ENCODE measurements at regions not wholly inside any gene's neighbourhood (a gene's known extent, or its start where the extent isn't known, plus 50 kb on each side); places are given as distances from the start of the nearest gene placed in this dataset.

- 55 to 78% (median 67%) methylated on average over 3 of the region's 3 CpGs for WGBS, 5 donors
- Histone ChIP-seq H3K9me3 (peaks cover 0 to 14% (median 9%) of the 10 kb centered on the region in 8 donors), H3K4me1 (no peaks in the 10 kb centered on the region), H3K27ac (no peak overlapping the region), H3K36me3 (no peaks in the 10 kb centered on the region), H3K4me3 (no peak overlapping the region), H3K27me3 (replicated peaks in 1 of 7) (no peaks in the 10 kb centered on the region)
- no peak for TF ChIP-seq POLR2A (IDR thresholded peaks at IDR 0.05)
- TF ChIP-seq POLR2AphosphoS5 (IDR thresholded peaks at IDR 0.05): no peak
- TF ChIP-seq CTCF (IDR thresholded peaks at IDR 0.05 in 8 of 11, conservative IDR thresholded peaks at IDR 0.05 in 3 of 11): no peak
- intact Hi-C loops (cut with DNase I; ENCODE audit: low total_unique reads): no loop called here
- DNase-seq: no peak
Observed at GRCh38 chr5:156273325-156273724, 53.6 kb upstream of the SGCD start.

DNA sequence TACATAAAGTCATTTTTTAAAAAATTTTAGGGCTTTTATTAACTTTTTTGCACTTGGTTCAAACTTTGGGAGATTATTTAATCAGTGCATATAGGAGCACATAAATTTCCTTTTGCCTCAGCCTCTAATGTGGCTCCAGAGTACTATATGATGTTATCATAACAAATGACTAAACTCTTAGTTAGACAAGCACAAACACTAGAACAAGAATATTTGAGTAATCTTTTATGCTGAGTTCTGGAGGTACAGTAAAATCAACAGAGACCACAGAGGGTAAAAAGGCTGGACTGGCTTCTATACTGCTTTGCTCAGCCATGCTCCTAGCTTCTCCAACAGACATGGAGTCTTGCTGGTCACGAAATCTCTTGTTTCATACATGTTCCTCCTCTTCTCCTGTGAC is 52.5 kb upstream of the SGCD start:
- peaks cover 0 to 12% (median 8%) of the 10 kb centered on the region in 8 donors for H3K9me3 ChIP-seq
- no peak overlapping the region for H3K27ac ChIP-seq
- no peak for TF ChIP-seq CTCF (IDR thresholded peaks at IDR 0.05 in 8 of 11, conservative IDR thresholded peaks at IDR 0.05 in 3 of 11)
- no peak for TF ChIP-seq POLR2AphosphoS5 (IDR thresholded peaks at IDR 0.05)
- TF ChIP-seq POLR2A (IDR thresholded peaks at IDR 0.05): no peak
- 41 to 71% (median 58%) methylated on average over 1 of the region's 1 CpG for WGBS, 5 donors
- H3K4me3 ChIP-seq: no peak overlapping the region
- no peaks in the 10 kb centered on the region for H3K27me3 ChIP-seq (replicated peaks in 1 of 7)
- no peaks in the 10 kb centered on the region for H3K36me3 ChIP-seq
- intact Hi-C loops (cut with DNase I; ENCODE audit: low total_unique reads): no loop called here
- no peak for DNase-seq
- no peaks in the 10 kb centered on the region for H3K4me1 ChIP-seq

Small RNA genes lying in the stretch of these regions (small RNA-seq; reads per million reads assigned to genes)
- 0 to 0.08 (median 0.03) reads per million in 4 donors for gene RNA5SP199

Measured in spleen (tissue), 11 donors.